ENCODE measurements at regions not wholly inside any gene's neighbourhood (a gene's known extent, or its start where the extent isn't known, plus 50 kb on each side); places are given as distances from the start of the nearest gene placed in this dataset.

DNA sequence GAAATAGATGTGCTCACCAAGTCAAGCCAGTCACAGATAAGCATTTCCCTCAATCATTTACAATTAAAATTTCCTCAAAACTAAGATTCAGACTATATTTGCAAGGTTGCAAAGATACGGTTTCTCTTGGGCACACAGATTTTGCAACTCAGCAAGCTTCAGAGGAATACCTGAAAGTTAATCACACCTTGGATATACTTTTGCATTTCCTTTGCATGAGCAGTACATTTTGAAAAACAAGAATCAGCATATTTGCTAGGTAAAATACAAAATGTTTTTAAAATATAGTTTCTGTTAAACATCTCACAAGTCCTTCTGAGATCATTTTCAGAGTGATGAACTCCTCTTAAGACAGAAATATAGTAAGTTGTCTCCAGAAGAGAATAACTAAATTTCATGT is 336.9 kb downstream of the DUSP6 start:
- Histone ChIP-seq H3K36me3 (no peaks in the 10 kb centered on the region), H3K9me3 (no peaks in the 10 kb centered on the region), H3K27ac (no peak overlapping the region), H3K4me1 (peaks cover 0 to 20% (median 0%) of the 10 kb centered on the region in 3 donors), H3K4me3 (no peak overlapping the region), H3K27me3 (no peaks in the 10 kb centered on the region)
- TF ChIP-seq POLR2AphosphoS5 (IDR thresholded peaks at IDR 0.05) (no peak), EP300 (IDR thresholded peaks at IDR 0.05) (no peak), POLR2A (IDR thresholded peaks at IDR 0.05) (no peak)
- TF ChIP-seq, protein P1, sequence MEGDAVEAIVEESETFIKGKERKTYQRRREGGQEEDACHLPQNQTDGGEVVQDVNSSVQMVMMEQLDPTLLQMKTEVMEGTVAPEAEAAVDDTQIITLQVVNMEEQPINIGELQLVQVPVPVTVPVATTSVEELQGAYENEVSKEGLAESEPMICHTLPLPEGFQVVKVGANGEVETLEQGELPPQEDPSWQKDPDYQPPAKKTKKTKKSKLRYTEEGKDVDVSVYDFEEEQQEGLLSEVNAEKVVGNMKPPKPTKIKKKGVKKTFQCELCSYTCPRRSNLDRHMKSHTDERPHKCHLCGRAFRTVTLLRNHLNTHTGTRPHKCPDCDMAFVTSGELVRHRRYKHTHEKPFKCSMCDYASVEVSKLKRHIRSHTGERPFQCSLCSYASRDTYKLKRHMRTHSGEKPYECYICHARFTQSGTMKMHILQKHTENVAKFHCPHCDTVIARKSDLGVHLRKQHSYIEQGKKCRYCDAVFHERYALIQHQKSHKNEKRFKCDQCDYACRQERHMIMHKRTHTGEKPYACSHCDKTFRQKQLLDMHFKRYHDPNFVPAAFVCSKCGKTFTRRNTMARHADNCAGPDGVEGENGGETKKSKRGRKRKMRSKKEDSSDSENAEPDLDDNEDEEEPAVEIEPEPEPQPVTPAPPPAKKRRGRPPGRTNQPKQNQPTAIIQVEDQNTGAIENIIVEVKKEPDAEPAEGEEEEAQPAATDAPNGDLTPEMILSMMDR (IDR thresholded peaks at IDR 0.05): no peak
- 100% methylated on average over 1 of the region's 1 CpG; no CpG with 5 or more reads in 1 of the 2 donors for WGBS, 2 donors (ENCODE audit: low coverage in 1 of 2)
- ATAC-seq: no peak

DNA sequence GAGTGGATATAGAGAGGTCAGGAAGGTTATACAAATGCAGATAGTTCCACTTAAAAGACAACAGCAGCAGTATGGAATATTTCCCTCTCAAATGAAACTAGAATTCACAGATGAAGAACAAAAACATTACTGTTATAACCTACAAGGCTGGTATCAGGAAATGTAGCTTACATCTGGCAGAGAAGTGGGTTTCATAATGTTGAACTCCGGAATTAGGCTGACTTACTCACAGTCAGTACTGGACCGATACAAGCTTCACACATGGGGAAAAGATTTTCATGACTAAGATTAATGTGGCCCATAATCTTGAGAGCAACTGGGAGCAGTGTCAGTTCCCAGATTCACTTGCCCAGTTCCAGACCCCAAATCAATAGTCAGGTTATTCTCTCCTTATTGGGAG is 353.9 kb downstream of the DUSP6 start:
- TF ChIP-seq, protein P1 (IDR thresholded peaks at IDR 0.05): no peak
- TF ChIP-seq POLR2A (IDR thresholded peaks at IDR 0.05) (no peak), POLR2AphosphoS5 (IDR thresholded peaks at IDR 0.05) (no peak), EP300 (IDR thresholded peaks at IDR 0.05) (no peak)
- H3K4me3 ChIP-seq: no peak overlapping the region
- peaks cover 0 to 7% (median 0%) of the 10 kb centered on the region in 3 donors for H3K4me1 ChIP-seq
- no peaks in the 10 kb centered on the region for H3K9me3 ChIP-seq
- WGBS, 2 donors (ENCODE audit: low coverage in 1 of 2): 81 to 86% methylated on average over 2 of the region's 2 CpGs
- ATAC-seq: no peak
- no peak overlapping the region for H3K27ac ChIP-seq
- H3K27me3 ChIP-seq: no peaks in the 10 kb centered on the region
- H3K36me3 ChIP-seq: no peaks in the 10 kb centered on the region

DNA sequence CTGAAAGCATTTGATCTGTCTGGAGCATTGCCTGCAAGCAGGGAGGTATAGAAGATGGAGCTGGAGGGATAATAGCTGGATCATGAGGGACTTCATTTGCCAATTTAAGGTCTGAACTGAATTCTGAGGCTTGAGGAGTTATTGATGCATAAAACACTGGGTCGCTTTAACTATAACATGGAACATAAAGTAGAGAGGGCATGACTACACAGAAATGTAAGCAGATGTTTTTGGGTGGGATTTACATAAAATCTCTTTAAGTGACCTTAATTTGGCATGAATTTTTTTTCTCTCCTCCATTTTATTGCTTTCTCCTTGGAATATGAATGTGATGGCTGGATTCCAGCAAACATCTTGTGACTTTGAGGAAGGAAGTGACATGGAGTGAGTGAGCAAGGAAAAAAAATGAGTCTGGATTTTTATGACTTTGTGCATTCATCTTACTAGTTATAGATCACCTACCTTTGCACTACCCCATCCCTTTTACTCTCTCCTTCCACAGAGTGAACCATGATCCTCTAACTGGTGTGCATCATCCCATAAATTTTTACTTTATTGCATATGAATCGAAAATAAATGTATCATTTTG is 356.0 kb downstream of the DUSP6 start:
- WGBS, 2 donors (ENCODE audit: low coverage in 1 of 2): 89 to 100% methylated on average over 2 of the region's 2 CpGs
- H3K36me3 ChIP-seq: no peaks in the 10 kb centered on the region
- ATAC-seq: no peak
- H3K27ac ChIP-seq: no peak overlapping the region
- no peak for TF ChIP-seq EP300 (IDR thresholded peaks at IDR 0.05)
- TF ChIP-seq POLR2A (IDR thresholded peaks at IDR 0.05): no peak
- TF ChIP-seq, protein P1 (IDR thresholded peaks at IDR 0.05): no peak
- no peak for TF ChIP-seq POLR2AphosphoS5 (IDR thresholded peaks at IDR 0.05)
- H3K27me3 ChIP-seq: no peaks in the 10 kb centered on the region
- H3K4me1 ChIP-seq: peaks cover 0 to 11% (median 0%) of the 10 kb centered on the region in 3 donors
- H3K9me3 ChIP-seq: no peaks in the 10 kb centered on the region
- no peak overlapping the region for H3K4me3 ChIP-seq

DNA sequence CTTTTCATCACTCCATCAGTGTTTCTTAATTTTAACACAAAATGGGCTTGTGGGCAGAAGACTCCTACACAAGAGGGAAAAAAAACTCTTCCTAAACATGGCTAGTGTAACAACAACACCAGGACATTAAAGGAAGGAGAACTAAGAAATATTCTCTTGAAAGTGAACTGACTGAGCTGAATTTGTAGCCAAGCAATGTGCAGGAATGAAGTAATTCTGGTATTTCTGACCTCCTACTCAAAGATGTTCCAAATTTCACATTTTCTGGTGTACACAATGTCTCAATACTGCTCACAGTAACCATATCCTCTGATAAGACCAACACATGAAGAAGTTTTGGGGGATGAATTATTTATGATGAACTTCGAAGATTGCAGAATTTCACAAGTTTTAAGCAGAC is 357.3 kb downstream of the DUSP6 start:
- ATAC-seq: no peak
- TF ChIP-seq POLR2AphosphoS5 (IDR thresholded peaks at IDR 0.05) (no peak), EP300 (IDR thresholded peaks at IDR 0.05) (no peak), POLR2A (IDR thresholded peaks at IDR 0.05) (no peak)
- TF ChIP-seq, protein P1 (IDR thresholded peaks at IDR 0.05): no peak
- Histone ChIP-seq H3K9me3 (no peaks in the 10 kb centered on the region), H3K36me3 (no peaks in the 10 kb centered on the region), H3K27ac (no peak overlapping the region), H3K27me3 (no peaks in the 10 kb centered on the region), H3K4me3 (no peak overlapping the region), H3K4me1 (peaks cover 0 to 11% (median 0%) of the 10 kb centered on the region in 3 donors)
- 83 to 88% methylated on average over 1 of the region's 1 CpG for whole genome bisulfite sequencing, 2 donors (ENCODE audit: low coverage in 1 of 2)

DNA sequence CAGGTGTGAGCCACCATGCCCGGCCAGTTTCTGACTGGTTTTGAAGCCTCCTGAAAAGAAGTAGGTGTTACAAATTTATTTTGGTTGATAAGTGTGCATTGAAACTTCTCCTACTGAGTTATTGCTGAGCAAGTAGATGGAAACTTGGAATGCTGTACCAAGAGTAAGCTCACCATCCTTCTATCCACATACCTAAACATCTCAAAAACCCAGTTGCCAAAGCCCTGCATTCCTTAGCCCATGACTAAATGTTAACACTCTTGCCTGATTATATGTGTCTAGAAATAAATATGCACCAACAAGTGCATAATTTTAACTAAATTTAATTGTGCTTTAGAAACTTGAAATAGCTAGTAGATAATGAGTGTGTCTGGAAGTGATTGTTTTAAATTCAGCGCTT is 357.8 kb downstream of the DUSP6 start:
- ATAC-seq: no peak
- Histone ChIP-seq H3K27ac (no peak overlapping the region), H3K27me3 (no peaks in the 10 kb centered on the region), H3K36me3 (no peaks in the 10 kb centered on the region), H3K4me1 (peaks cover 0 to 11% (median 0%) of the 10 kb centered on the region in 3 donors), H3K4me3 (no peak overlapping the region), H3K9me3 (no peaks in the 10 kb centered on the region)
- TF ChIP-seq, protein P1 (IDR thresholded peaks at IDR 0.05): no peak
- TF ChIP-seq EP300 (IDR thresholded peaks at IDR 0.05) (no peak), POLR2A (IDR thresholded peaks at IDR 0.05) (no peak), POLR2AphosphoS5 (IDR thresholded peaks at IDR 0.05) (no peak)
- WGBS, 2 donors (ENCODE audit: low coverage in 1 of 2): 73 to 100% methylated on average over 1 to 2 of the region's 2 CpGs

All from gastroesophageal sphincter (tissue), 4 donors.